ENCODE measurements at regions not wholly inside any gene's neighbourhood (a gene's known extent, or its start where the extent isn't known, plus 50 kb on each side); places are given as distances from the start of the nearest gene placed in this dataset.

GRCh38 chr20:12512755-12513154 lies 496.0 kb upstream of the SPTLC3 start:
- TF ChIP-seq CTCF (IDR thresholded peaks at IDR 0.05; ENCODE audit: low read depth, low read length, poor library complexity, severe bottlenecking) (no peak), EZH2phosphoT487 (IDR thresholded peaks at IDR 0.05; ENCODE audit: borderline replicate concordance, low read length) (no peak)

All from DOHH2 (cell line).